ENCODE measurements at regions not wholly inside any gene's neighbourhood (a gene's known extent, or its start where the extent isn't known, plus 50 kb on each side); places are given as distances from the start of the nearest gene placed in this dataset.

DNA sequence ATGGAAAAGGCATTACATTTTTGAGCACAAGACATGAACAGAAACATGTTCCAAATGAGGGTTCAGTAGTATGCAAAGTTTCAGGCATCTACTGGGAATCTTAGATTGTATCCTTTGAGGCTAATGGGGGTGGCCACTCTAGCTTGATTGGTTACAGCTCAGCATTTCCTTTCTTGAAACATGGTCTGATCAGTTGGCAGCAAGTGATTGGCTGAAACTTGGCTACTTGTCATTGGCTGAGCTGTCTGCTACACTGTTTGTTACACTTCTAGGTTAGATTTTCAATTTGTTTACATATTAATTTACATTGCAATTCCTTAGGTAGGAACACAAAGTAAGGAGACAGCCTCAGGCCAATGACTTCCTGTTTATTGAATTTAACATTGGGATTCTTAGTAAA is 918.0 kb upstream of the SEL1L start:
- Histone ChIP-seq H3K27me3 (ENCODE audit: control insufficient read depth in 3 of 3, insufficient read depth in 3 of 3, low read length in 2 of 3) (no peaks in the 10 kb centered on the region), H3K4me3 (no peak overlapping the region), H3K9ac (ENCODE audit: insufficient read depth in 1 of 2, low read length in 2 of 2) (no peak overlapping the region), H3K4me1 (ENCODE audit: control insufficient read depth in 5 of 5, insufficient read depth in 5 of 5, low read length in 5 of 5) (peaks cover 0 to 4% (median 2%) of the 10 kb centered on the region in 5 donors), H3K9me3 (ENCODE audit: control insufficient read depth in 4 of 4, insufficient read depth in 3 of 4, low read length in 3 of 4) (peaks cover 0 to 2% (median 0%) of the 10 kb centered on the region in 4 donors), H3K27ac (ENCODE audit: low read depth in 1 of 2, low read length in 1 of 2) (no peak overlapping the region), H3K36me3 (ENCODE audit: control insufficient read depth in 4 of 4, insufficient read depth in 4 of 4, low read length in 4 of 4) (no peaks in the 10 kb centered on the region)
- ATAC-seq (ENCODE audit: insufficient read depth, low FRiP score), result no peak
- no peak for DNase-seq
- TF ChIP-seq, protein P1, sequence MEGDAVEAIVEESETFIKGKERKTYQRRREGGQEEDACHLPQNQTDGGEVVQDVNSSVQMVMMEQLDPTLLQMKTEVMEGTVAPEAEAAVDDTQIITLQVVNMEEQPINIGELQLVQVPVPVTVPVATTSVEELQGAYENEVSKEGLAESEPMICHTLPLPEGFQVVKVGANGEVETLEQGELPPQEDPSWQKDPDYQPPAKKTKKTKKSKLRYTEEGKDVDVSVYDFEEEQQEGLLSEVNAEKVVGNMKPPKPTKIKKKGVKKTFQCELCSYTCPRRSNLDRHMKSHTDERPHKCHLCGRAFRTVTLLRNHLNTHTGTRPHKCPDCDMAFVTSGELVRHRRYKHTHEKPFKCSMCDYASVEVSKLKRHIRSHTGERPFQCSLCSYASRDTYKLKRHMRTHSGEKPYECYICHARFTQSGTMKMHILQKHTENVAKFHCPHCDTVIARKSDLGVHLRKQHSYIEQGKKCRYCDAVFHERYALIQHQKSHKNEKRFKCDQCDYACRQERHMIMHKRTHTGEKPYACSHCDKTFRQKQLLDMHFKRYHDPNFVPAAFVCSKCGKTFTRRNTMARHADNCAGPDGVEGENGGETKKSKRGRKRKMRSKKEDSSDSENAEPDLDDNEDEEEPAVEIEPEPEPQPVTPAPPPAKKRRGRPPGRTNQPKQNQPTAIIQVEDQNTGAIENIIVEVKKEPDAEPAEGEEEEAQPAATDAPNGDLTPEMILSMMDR (IDR thresholded peaks at IDR 0.05; ENCODE audit: control extremely low read depth, extremely low read depth), result no peak

DNA sequence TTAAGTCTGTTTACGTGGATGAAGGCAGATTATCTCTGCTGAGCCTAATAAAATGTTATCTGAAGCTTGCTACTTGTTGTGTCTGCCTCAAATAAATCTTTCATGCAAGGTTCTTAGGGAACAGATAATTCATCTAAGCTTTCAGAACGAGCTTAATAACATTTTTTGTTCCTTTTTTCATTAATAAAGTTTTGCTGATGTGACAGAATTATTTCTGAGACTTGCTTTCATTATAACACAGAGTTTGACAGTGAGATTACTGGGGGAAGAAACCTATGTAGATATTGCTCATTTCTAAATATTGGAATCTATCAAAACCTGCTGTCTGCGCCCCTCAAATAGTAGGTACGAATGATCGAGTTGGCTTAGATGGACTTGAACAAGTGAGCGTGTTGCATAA is 948.7 kb upstream of the SEL1L start:
- Histone ChIP-seq H3K27ac (ENCODE audit: low read depth in 1 of 2, low read length in 1 of 2) (no peak overlapping the region), H3K9me3 (ENCODE audit: control insufficient read depth in 4 of 4, insufficient read depth in 3 of 4, low read length in 3 of 4) (no peaks in the 10 kb centered on the region), H3K9ac (ENCODE audit: insufficient read depth in 1 of 2, low read length in 2 of 2) (no peak overlapping the region), H3K4me1 (ENCODE audit: control insufficient read depth in 5 of 5, insufficient read depth in 5 of 5, low read length in 5 of 5) (no peaks in the 10 kb centered on the region), H3K36me3 (ENCODE audit: control insufficient read depth in 4 of 4, insufficient read depth in 4 of 4, low read length in 4 of 4) (no peaks in the 10 kb centered on the region), H3K4me3 (no peak overlapping the region), H3K27me3 (ENCODE audit: control insufficient read depth in 3 of 3, insufficient read depth in 3 of 3, low read length in 2 of 3) (no peaks in the 10 kb centered on the region)
- DNase-seq, result no peak
- 78 to 80% methylated on average over 6 of the region's 6 CpGs for WGBS, 2 donors
- TF ChIP-seq, protein P1 (IDR thresholded peaks at IDR 0.05; ENCODE audit: control extremely low read depth, extremely low read depth), result no peak
- no peak for ATAC-seq (ENCODE audit: insufficient read depth, low FRiP score)

DNA sequence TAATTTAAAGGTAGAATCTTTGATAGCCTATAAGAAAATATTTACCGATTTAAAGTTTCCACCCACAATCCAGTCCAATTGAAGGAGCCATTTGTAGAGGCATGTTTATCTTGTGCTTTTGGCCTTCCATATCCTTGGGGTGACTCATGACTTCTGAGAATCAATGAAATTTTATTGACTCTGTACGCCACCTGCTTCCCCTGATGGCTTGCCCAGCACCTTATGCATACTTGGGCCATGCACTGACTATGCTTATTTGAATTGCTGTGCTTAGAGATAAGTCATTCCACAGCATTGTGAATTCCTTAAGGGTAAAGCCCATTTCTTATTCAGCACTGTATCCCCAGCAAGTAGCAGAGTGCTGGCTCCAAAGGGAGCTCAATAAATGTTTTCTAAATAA is 954.8 kb upstream of the SEL1L start:
- no peak overlapping the region for H3K9ac ChIP-seq (ENCODE audit: insufficient read depth in 1 of 2, low read length in 2 of 2)
- no peaks in the 10 kb centered on the region for H3K27me3 ChIP-seq (ENCODE audit: control insufficient read depth in 3 of 3, insufficient read depth in 3 of 3, low read length in 2 of 3)
- no peaks in the 10 kb centered on the region for H3K4me1 ChIP-seq (ENCODE audit: control insufficient read depth in 5 of 5, insufficient read depth in 5 of 5, low read length in 5 of 5)
- H3K4me3 ChIP-seq, result no peak overlapping the region
- no peaks in the 10 kb centered on the region for H3K9me3 ChIP-seq (ENCODE audit: control insufficient read depth in 4 of 4, insufficient read depth in 3 of 4, low read length in 3 of 4)
- no peaks in the 10 kb centered on the region for H3K36me3 ChIP-seq (ENCODE audit: control insufficient read depth in 4 of 4, insufficient read depth in 4 of 4, low read length in 4 of 4)
- no peak overlapping the region for H3K27ac ChIP-seq (ENCODE audit: low read depth in 1 of 2, low read length in 1 of 2)
- ATAC-seq (ENCODE audit: insufficient read depth, low FRiP score), result no peak
- TF ChIP-seq, protein P1 (IDR thresholded peaks at IDR 0.05; ENCODE audit: control extremely low read depth, extremely low read depth), result no peak
- DNase-seq, result no peak
- WGBS, 2 donors, result 90 to 92% methylated on average over 2 of the region's 2 CpGs

DNA sequence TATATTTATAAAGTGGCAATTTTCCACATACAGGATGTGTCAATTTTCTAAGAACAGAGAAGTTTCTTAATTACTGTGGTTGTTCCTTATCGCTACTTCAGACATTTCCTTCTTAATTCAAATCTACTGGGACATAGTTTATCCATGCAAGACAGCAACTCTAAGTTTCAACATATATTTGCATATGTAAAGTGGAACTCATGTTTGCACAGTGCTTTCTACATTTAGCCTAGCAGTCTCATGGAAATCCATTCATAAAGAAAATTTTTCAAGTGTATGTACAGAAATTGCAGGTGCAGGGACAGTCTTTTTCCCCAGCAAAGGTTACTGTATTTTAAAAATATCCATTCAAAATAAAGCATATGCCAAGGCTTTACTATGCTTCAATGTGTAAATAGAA is 956.7 kb upstream of the SEL1L start:
- H3K27ac ChIP-seq (ENCODE audit: low read depth in 1 of 2, low read length in 1 of 2), result no peak overlapping the region
- ATAC-seq (ENCODE audit: insufficient read depth, low FRiP score) (no peak), DNase-seq (no peak)
- H3K27me3 ChIP-seq (ENCODE audit: control insufficient read depth in 3 of 3, insufficient read depth in 3 of 3, low read length in 2 of 3), result no peaks in the 10 kb centered on the region
- TF ChIP-seq, protein P1 (IDR thresholded peaks at IDR 0.05; ENCODE audit: control extremely low read depth, extremely low read depth), result no peak
- H3K4me1 ChIP-seq (ENCODE audit: control insufficient read depth in 5 of 5, insufficient read depth in 5 of 5, low read length in 5 of 5), result no peaks in the 10 kb centered on the region
- no peak overlapping the region for H3K4me3 ChIP-seq
- no peaks in the 10 kb centered on the region for H3K36me3 ChIP-seq (ENCODE audit: control insufficient read depth in 4 of 4, insufficient read depth in 4 of 4, low read length in 4 of 4)
- no peaks in the 10 kb centered on the region for H3K9me3 ChIP-seq (ENCODE audit: control insufficient read depth in 4 of 4, insufficient read depth in 3 of 4, low read length in 3 of 4)
- WGBS, 2 donors, result 65 to 87% methylated on average over 1 of the region's 1 CpG
- no peak overlapping the region for H3K9ac ChIP-seq (ENCODE audit: insufficient read depth in 1 of 2, low read length in 2 of 2)
